ENCODE measurements at regions not wholly inside any gene's neighbourhood (a gene's known extent, or its start where the extent isn't known, plus 50 kb on each side); places are given as distances from the start of the nearest gene placed in this dataset.

DNA sequence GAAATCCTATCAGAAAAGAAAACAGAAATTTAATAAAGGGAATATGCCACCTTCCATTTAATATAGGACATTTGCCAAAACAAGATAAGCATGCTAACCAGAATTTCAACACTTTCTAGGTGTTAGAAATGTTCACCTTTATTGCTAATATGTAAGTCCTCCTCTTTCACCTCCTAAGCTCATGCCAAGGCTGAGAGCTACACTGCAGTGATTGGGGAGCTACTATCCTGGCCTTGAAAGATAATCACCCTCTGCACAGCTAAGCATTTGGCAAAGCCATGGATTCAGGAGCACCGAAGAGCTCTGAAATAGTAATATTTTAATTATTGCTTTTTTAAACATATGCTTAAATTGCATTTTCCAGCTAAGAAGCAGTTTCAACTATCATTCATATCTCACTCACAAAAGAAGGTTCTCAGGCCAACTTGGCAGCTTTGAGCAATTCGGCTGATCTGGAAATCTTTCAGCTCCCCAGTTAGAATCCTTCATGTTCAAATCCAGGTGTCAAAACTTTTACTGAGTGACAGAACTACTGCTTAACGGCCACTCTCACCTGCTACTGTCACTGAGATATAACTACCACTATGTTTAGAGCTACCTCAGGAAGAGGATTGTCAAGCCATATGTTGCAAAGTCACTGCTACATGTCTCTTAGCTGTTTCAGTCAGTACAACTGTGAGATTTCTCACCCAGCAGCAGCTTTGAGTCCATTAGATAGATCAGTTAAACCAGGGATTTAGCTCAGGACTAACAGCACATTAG lies 302.0 kb downstream of the NFIB start:
- no peak for DNase-seq (ENCODE audit: extremely low spot score, unreplicated experiment)
- Mint-ChIP-seq H3K4me1 (ENCODE audit: unreplicated experiment) (peaks cover 1% of the 10 kb centered on the region), H3K27me3 (no peaks in the 10 kb centered on the region), H3K9me3 (peaks cover 1% of the 10 kb centered on the region), H3K36me3 (no peaks in the 10 kb centered on the region), H3K4me3 (no peak overlapping the region), H3K27ac (no peak overlapping the region)
- TF ChIP-seq, protein P1, sequence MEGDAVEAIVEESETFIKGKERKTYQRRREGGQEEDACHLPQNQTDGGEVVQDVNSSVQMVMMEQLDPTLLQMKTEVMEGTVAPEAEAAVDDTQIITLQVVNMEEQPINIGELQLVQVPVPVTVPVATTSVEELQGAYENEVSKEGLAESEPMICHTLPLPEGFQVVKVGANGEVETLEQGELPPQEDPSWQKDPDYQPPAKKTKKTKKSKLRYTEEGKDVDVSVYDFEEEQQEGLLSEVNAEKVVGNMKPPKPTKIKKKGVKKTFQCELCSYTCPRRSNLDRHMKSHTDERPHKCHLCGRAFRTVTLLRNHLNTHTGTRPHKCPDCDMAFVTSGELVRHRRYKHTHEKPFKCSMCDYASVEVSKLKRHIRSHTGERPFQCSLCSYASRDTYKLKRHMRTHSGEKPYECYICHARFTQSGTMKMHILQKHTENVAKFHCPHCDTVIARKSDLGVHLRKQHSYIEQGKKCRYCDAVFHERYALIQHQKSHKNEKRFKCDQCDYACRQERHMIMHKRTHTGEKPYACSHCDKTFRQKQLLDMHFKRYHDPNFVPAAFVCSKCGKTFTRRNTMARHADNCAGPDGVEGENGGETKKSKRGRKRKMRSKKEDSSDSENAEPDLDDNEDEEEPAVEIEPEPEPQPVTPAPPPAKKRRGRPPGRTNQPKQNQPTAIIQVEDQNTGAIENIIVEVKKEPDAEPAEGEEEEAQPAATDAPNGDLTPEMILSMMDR (conservative IDR thresholded peaks at IDR 0.05) = no peak

DNA sequence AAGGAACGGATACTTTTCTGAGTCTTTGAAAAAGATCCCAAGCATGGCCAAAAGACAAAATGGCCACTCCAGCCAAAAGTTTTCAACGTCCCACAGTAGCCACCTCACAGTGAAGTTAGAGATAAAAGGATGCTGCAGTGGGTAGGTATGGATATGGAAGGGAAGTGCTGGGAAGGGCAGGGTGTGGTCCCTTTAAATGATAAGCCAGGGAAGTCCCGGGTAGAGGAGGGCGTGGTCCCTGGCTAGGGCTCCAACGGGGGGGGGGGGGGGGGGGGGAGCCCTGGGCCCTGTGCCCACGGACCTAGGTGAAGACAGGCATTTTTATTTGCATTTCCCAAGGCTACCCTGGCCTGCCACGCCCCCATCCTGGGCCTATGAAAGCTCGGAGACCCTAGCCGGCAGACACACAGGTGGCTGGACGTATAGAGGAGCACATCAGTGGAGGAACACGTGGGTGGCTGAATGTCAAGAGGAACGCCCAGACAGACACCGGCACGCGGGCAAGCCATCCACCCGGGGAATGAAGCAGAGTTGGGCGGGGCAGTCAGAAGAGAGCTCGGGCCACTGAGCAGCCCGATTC lies 306.7 kb downstream of the NFIB start:
- H3K4me3 Mint-ChIP-seq = no peak overlapping the region
- peaks cover 5% of the 10 kb centered on the region for H3K4me1 Mint-ChIP-seq (ENCODE audit: unreplicated experiment)
- H3K27ac Mint-ChIP-seq = no peak overlapping the region
- TF ChIP-seq, protein P1 (conservative IDR thresholded peaks at IDR 0.05) = no peak
- H3K36me3 Mint-ChIP-seq = no peaks in the 10 kb centered on the region
- DNase-seq (ENCODE audit: extremely low spot score, unreplicated experiment) = no peak
- no peaks in the 10 kb centered on the region for H3K27me3 Mint-ChIP-seq
- peaks cover 8% of the 10 kb centered on the region for H3K9me3 Mint-ChIP-seq

DNA sequence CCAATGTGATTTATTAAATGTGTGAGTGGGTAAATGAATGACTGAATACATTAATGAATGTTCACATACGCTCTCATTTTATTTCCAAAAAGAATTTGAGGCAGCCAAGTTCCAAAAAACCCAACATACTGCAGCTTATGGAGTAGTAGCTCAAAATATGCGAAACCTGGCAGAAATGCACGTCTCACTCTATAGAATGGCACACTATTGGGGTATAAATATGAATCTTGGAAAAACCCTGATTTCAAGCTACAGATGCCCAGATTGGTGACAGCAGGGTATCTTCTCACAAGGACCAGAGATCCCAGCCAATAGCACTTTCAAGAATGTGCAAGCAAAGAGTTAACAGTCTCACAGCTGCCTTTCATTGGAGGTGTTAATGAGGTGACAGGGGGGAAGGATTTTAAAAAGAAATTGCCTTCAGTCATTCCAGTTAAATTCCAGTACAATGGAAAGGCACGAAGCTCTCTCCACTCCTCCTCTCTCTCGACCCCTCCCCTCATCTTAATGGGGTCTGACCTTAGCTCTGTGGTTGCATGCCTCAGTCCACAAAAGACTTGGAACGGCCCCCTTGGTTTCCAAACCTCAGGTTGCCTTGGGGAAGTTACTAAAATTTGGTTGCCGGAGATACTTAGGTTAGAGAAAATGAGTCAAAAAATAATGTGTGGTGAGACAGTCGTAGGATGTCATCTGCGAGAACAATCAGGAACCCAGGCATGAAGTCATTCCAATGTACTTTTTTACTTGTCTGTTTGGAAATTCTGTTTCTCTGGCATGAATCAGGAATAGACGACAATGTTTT lies 307.4 kb downstream of the NFIB start:
- Mint-ChIP-seq H3K27ac (no peak overlapping the region), H3K9me3 (peaks cover 14% of the 10 kb centered on the region), H3K27me3 (no peaks in the 10 kb centered on the region), H3K4me1 (ENCODE audit: unreplicated experiment) (peaks cover 5% of the 10 kb centered on the region), H3K36me3 (no peaks in the 10 kb centered on the region), H3K4me3 (no peak overlapping the region)
- TF ChIP-seq, protein P1 (conservative IDR thresholded peaks at IDR 0.05) = no peak
- no peak for DNase-seq (ENCODE audit: extremely low spot score, unreplicated experiment)

DNA sequence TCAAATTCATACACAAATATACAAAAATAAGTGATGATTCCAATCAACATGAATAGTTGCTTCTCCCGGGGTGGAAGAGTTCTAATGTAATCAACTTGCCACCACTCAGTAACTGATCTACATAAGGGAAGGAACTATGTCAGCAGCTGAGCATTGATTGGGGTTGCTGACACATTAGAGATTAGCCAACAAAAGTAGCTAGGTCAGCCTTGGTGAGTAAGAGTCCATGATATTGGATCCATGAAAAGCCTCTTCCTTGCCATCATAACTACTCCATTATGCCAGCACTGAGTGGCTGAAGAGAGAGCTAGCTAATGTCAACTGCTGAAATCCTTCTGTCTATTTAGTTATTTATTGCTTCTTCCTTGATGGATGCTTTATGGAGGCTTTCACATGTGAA lies 309.8 kb downstream of the NFIB start:
- Mint-ChIP-seq H3K36me3 (no peaks in the 10 kb centered on the region), H3K4me1 (ENCODE audit: unreplicated experiment) (peaks cover 5% of the 10 kb centered on the region), H3K27ac (no peak overlapping the region)

DNA sequence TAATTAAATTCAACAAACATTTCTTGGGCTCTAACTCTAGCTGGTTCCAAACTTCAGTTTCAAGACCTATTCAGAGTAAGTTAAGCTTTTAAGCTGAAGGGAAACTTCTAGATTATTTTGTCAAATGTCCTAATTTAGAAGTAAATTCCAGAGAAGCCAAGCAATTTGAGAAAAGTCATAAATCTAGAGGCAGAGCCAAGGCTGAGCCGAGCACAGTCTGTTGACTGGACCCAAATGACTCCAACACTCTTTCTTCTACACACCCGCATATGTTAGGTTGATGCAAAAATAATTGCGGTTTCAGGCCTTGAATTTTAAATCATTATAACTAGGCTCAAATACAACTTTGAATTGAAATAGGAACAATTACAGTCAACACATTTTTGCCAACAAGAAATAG lies 319.7 kb downstream of the NFIB start:
- H3K4me1 Mint-ChIP-seq (ENCODE audit: unreplicated experiment) = peaks cover 33% of the 10 kb centered on the region
- no peak overlapping the region for H3K27ac Mint-ChIP-seq
- TF ChIP-seq, protein P1 (conservative IDR thresholded peaks at IDR 0.05) = no peak
- DNase-seq (ENCODE audit: extremely low spot score, unreplicated experiment) = no peak
- no peaks in the 10 kb centered on the region for H3K27me3 Mint-ChIP-seq
- H3K36me3 Mint-ChIP-seq = no peaks in the 10 kb centered on the region
- H3K4me3 Mint-ChIP-seq = no peak overlapping the region
- peaks cover 3% of the 10 kb centered on the region for H3K9me3 Mint-ChIP-seq

More for the DNA sequence above, 309.8 kb downstream of the NFIB start:
- Mint-ChIP-seq H3K9me3 (peaks cover 14% of the 10 kb centered on the region), H3K27me3 (no peaks in the 10 kb centered on the region), H3K4me3 (no peak overlapping the region)
- TF ChIP-seq, protein P1 (conservative IDR thresholded peaks at IDR 0.05) = no peak
- no peak for DNase-seq (ENCODE audit: extremely low spot score, unreplicated experiment)
